Esophagus muscularis mucosa (tissue), 4 donors: ENCODE measurements at regions not wholly inside any gene's neighbourhood (a gene's known extent, or its start where the extent isn't known, plus 50 kb on each side); places are given as distances from the start of the nearest gene placed in this dataset.
A peak's percentile ranks its signal among the peaks of the same experiment; 100 is the strongest.

Experiments used
- DNase-seq: peaks from one replicate; pipeline ENCODE4 v3.0.0-alpha.2; 2017; ENCODE audit errors: extremely low spot score
- H3K27ac ChIP-seq, 4 donors: fragments of 200-600 bp; sonication (generic); replicated peaks in 1 of 4; 1 replicate in 3 of 4; 2 replicates in 1 of 4; pipeline ENCODE4 v1.5.1; 2016 to 2019; ENCODE audit warnings: mild to moderate bottlenecking in 1 of 4
- H3K27me3 ChIP-seq, 4 donors: fragments of 200-600 bp; sonication (generic); one replicate each; pipeline versions ENCODE4 v1.5.1 to v1.6.0; 2016 to 2019
- H3K36me3 ChIP-seq, 4 donors: fragments of 200-600 bp; sonication (generic); one replicate each; pipeline ENCODE4 v1.5.1; 2016 to 2019
- H3K4me1 ChIP-seq, 4 donors: fragments of 200-600 bp; sonication (generic); one replicate each; pipeline ENCODE4 v1.5.1; 2016 to 2019
- H3K4me3 ChIP-seq, 4 donors: fragments of 200-600 bp; sonication (generic); 1 replicate in 2 of 4; 2 replicates in 2 of 4; pipeline ENCODE4 v1.5.1; 2016 to 2019; ENCODE audit warnings: mild to moderate bottlenecking in 4 of 4, moderate library complexity in 1 of 4
- H3K9me3 ChIP-seq, 4 donors: fragments of 200-600 bp; sonication (generic); 1 replicate in 3 of 4; 2 replicates in 1 of 4; pipeline ENCODE4 v1.5.1; 2016 to 2019
- EP300 ChIP-seq: sonication (generic); formaldehyde crosslinking; IDR thresholded peaks from one replicate; pipeline ENCODE4 v1.6.1; 2017; ENCODE audit warnings: antibody characterized with exemption
- POLR2A ChIP-seq: fragments of 450-650 bp; IDR thresholded peaks from one replicate; pipeline ENCODE4 v1.6.1; 2017; ENCODE audit warnings: antibody characterized with exemption, moderate library complexity, mild to moderate bottlenecking, low read depth
- POLR2AphosphoS5 ChIP-seq, 2 donors: sonication (generic); formaldehyde crosslinking; IDR thresholded peaks; one replicate each; pipeline ENCODE4 v1.6.1; 2017; ENCODE audit warnings: antibody characterized with exemption in 2 of 2
- WGBS: methylation state at CpG from one replicate; pipeline ENCODE4 v1.1.5; 2018; 5-methylcytosine and 5-hydroxymethylcytosine counted together
- intact Hi-C: fragments of 100-400 bp; cut with DNase I; formaldehyde crosslinking; loops from one replicate; pipeline ENCODE4 v1.15.1; 2023
- TF ChIP-seq, protein P1 (sequence below), 3 experiments: fragments of 200-600 bp in 2 of 3; fragments of 450-650 bp in 1 of 3; sonication (generic) in 2 of 3; IDR thresholded peaks; one replicate each; pipeline ENCODE4 v1.5.1; 2017 to 2019; ENCODE audit warnings: antibody characterized with exemption in 3 of 3, mild to moderate bottlenecking in 2 of 3, moderate library complexity in 1 of 3

DNA sequence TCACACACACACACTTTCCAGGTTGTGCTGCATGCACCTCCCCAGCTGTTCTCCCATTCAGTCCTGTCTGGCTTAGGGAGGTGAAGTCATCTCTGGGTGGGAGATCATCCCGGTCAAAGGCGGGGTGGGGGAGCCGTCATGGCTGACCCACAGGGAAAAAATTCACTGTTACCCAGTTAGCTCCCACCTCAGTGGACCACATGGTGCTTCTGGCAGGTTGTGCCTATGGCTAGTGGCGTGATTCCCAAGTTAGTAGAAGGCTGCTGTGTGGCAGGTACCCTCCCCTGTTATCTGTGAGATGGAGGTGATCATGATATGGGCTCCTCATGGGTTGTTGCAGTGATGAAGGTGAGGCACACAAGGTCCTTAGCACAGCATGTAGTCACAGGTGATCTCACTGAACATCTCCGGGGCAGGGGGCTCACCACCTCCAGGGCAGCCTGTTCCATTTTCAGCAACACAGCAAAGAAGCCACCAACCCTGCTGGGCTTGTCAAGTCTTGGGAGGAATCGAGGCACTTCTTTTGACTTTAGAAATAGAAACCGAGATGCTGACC lies 154.9 kb upstream of the CCND2 start:
- intact Hi-C loops: loop anchor here (5.0 kb wide), 1 partner anchor 149 kb away; no protein-coding TSS in a partner anchor
- Histone ChIP-seq H3K4me3 (no peak overlapping the region), H3K27ac (no peak overlapping the region), H3K36me3 (no peaks in the 10 kb centered on the region), H3K9me3 (no peaks in the 10 kb centered on the region), H3K4me1 (peaks cover 23 to 31% (median 26%) of the 10 kb centered on the region in 4 donors), H3K27me3 (peaks cover 0 to 35% (median 0%) of the 10 kb centered on the region in 4 donors)
- TF ChIP-seq POLR2A (no peak), POLR2AphosphoS5 (IDR thresholded peaks at IDR 0.05) (no peak), EP300 (no peak)
- TF ChIP-seq, protein P1, sequence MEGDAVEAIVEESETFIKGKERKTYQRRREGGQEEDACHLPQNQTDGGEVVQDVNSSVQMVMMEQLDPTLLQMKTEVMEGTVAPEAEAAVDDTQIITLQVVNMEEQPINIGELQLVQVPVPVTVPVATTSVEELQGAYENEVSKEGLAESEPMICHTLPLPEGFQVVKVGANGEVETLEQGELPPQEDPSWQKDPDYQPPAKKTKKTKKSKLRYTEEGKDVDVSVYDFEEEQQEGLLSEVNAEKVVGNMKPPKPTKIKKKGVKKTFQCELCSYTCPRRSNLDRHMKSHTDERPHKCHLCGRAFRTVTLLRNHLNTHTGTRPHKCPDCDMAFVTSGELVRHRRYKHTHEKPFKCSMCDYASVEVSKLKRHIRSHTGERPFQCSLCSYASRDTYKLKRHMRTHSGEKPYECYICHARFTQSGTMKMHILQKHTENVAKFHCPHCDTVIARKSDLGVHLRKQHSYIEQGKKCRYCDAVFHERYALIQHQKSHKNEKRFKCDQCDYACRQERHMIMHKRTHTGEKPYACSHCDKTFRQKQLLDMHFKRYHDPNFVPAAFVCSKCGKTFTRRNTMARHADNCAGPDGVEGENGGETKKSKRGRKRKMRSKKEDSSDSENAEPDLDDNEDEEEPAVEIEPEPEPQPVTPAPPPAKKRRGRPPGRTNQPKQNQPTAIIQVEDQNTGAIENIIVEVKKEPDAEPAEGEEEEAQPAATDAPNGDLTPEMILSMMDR (IDR thresholded peaks at IDR 0.05): no peak
- peak; percentile 60 for DNase-seq
- WGBS: 47% methylated on average over 6 of the region's 7 CpGs

- H3K36me3 ChIP-seq: no peaks in the 10 kb centered on the region
- H3K9me3 ChIP-seq: no peaks in the 10 kb centered on the region
- peaks cover 23 to 31% (median 26%) of the 10 kb centered on the region in 4 donors for H3K4me1 ChIP-seq
- intact Hi-C loops: loop anchor here (5.0 kb wide), 1 partner anchor 149 kb away; no protein-coding TSS in a partner anchor
- peak; percentile 90 for DNase-seq
- H3K27ac ChIP-seq: no peak overlapping the region
- no peak overlapping the region for H3K4me3 ChIP-seq
- peaks cover 0 to 38% (median 0%) of the 10 kb centered on the region in 4 donors for H3K27me3 ChIP-seq
- TF ChIP-seq POLR2AphosphoS5 (IDR thresholded peaks at IDR 0.05): no peak
- no peak for TF ChIP-seq POLR2A
- no peak for TF ChIP-seq EP300
- TF ChIP-seq, protein P1 (IDR thresholded peaks at IDR 0.05): no peak
- WGBS: 30% methylated on average over 7 of the region's 7 CpGs
These were observed 155.5 kb upstream of the CCND2 start for GRCh38 chr12:4118017-4118510.

DNA sequence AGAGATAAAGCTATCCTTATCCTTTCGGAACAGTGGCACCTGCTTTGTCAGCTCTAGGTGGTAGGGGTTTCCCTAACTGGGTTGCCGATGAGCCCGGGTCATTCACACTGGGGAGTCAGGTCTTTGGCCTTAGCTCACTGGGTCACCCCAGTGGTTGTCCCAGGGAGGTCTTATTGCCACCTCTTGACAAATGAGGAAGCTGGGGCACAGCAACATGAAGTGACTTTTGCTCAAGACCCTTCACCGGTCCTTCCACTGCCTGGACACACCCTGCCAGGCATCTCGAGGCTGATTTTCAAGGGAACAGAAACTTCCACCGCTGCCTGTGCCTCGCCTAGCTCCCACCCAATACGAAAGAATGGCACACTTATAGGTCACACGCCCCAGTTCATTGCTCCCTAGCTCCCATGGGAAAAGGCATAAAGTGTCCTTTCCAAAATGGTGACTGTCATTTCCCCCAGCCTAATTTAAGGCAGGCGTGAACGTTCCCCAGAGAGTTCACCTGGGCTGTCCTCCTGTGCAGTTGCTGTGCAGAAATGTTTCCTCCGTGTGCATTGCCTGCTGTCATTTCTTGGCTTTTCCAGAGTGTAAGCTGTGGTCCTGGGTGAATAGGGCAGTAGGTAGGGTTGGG lies 156.1 kb upstream of the CCND2 start:
- Histone ChIP-seq H3K4me1 (peaks cover 23 to 31% (median 26%) of the 10 kb centered on the region in 4 donors), H3K27ac (no peak overlapping the region), H3K36me3 (no peaks in the 10 kb centered on the region), H3K27me3 (peaks cover 0 to 44% (median 0%) of the 10 kb centered on the region in 4 donors), H3K9me3 (no peaks in the 10 kb centered on the region), H3K4me3 (no peak overlapping the region)
- no peak for DNase-seq
- intact Hi-C loops: loop anchor here (5.0 kb wide), 1 partner anchor 150 kb away; no protein-coding TSS in a partner anchor
- WGBS: 87% methylated on average over 9 of the region's 12 CpGs
- TF ChIP-seq POLR2A (no peak), EP300 (no peak), POLR2AphosphoS5 (IDR thresholded peaks at IDR 0.05) (no peak)
- TF ChIP-seq, protein P1 (IDR thresholded peaks at IDR 0.05): no peak

DNA sequence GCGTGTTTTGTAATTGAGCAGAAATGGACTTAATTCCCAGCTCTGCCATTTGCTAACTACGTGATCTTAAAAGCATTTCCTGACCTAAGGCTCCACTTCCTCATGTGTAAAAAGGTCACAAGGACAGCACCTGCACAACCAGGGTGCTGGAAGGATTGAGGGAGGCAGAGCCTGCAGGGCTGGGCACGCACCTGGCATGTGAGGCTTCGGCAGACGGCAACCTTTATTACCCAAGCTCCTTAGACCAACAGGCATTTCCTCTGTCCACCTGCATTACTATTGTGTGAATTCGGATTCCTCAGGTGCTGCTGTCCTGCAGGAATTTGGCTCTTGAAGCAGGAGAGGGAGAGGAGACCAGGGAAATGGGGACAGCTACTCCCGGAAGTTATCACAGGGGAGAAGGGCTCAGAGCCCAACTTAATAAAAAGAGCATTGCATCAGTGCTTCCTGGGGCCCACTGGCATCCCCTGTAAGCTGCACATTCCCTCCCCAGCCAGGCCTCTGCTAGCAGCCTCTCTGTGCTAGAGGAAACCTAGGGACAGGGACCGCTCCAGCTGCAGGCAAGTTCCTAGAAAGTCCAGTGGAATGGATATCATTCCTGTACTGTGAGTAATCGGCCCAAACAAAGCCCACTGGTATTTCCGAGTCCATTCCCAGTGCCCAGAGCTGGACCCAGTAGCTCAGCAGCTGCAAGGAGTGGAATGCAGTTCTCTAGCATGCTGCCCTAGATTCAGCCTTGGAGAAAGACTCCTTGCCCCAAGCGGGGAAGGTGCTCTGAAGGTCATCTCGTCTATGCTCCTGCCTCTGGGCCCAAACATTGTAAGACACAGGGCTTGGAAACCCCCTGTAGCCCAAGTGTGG lies 157.1 kb upstream of the CCND2 start:
- TF ChIP-seq EP300: no peak
- TF ChIP-seq, protein P1 (IDR thresholded peaks at IDR 0.05): no peak
- TF ChIP-seq POLR2AphosphoS5 (IDR thresholded peaks at IDR 0.05): peak in 1 of 2 donors; percentile 19
- no peak for TF ChIP-seq POLR2A
- Histone ChIP-seq H3K4me3 (no peak overlapping the region), H3K4me1 (peaks cover 23 to 31% (median 26%) of the 10 kb centered on the region in 4 donors), H3K36me3 (no peaks in the 10 kb centered on the region), H3K9me3 (no peaks in the 10 kb centered on the region), H3K27me3 (peaks cover 0 to 41% (median 0%) of the 10 kb centered on the region in 4 donors), H3K27ac (no peak overlapping the region)
- WGBS: 64% methylated on average over 10 of the region's 12 CpGs
- intact Hi-C loops: loop anchor here (5.0 kb wide), 1 partner anchor 151 kb away; no protein-coding TSS in a partner anchor
- no peak for DNase-seq
